GM19468 (cell line): ENCODE measurements at regions not wholly inside any gene's neighbourhood (a gene's known extent, or its start where the extent isn't known, plus 50 kb on each side); places are given as distances from the start of the nearest gene placed in this dataset.
A peak's percentile ranks its signal among the peaks of the same experiment; 100 is the strongest.

Experiments used
- ATAC-seq: cut with Tn5 transposase; IDR thresholded peaks from one replicate; pipeline ENCODE4 v1.9.1; 2021; ENCODE audit warnings: mild to moderate bottlenecking, moderate library complexity, moderate number of reproducible peaks; ENCODE audit not compliant: unreplicated experiment; ENCODE audit errors: extremely low read depth

DNA sequence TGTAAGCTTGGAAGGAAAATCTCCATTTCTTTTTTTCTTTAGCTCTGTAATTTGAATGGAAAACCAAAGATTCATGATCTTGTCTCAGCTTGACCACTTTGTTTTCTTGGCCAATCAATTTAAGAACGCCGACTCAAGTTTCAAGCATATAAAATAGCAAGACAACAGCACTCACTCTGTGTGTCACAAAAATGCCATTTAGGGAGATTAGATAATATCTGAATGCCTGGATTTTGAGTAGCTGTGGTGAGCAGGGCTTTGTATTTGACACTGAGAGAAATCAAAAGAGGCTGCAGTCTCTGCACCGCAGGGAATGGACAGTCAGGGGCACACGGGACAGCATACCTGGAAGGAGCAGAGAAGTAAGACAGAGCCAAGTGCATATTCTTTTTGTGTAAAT is 209.5 kb upstream of the SLC10A2 start:
- no peak for ATAC-seq

DNA sequence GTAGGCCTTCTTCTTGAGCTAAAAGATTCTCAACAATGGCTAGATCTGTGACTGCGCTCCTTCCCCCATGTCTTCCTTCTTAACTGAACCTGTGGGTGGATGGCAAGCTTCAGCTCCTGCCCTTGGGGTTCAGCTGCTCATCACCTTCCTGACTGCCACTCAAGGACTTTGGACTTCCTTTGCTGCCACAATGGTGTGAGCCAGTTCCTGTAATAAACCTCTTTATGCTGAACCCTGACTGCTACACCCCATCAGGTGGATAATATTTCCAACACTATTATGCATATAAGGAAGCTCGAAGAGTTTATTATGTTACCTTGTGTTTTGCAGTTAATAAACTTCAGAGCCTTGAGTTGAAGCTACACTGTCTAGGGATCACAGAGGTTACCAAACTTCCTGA is 208.9 kb upstream of the SLC10A2 start:
- ATAC-seq = no peak

- no peak for ATAC-seq
These were observed 207.6 kb upstream of the SLC10A2 start for GRCh38 chr13:103273825-103274224.

DNA sequence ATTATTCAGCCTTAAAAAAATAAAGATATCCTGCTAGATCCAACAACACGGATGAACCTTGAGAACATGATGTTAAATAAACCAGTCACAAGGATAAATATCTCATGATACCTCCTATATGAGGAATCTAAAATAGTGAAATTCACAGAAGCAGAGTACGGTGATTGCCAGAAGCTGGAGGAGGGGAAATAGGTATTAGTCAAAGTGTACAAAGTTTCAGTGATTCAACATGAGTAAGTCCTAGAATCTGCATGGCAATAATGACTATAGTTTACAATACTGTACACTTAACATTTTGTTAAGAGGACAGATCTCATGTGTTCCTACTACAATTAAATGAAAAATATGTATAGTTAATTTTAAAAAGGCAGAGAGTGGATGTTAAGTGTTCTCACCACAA is 206.6 kb upstream of the SLC10A2 start:
- peak; percentile 34 for ATAC-seq

DNA sequence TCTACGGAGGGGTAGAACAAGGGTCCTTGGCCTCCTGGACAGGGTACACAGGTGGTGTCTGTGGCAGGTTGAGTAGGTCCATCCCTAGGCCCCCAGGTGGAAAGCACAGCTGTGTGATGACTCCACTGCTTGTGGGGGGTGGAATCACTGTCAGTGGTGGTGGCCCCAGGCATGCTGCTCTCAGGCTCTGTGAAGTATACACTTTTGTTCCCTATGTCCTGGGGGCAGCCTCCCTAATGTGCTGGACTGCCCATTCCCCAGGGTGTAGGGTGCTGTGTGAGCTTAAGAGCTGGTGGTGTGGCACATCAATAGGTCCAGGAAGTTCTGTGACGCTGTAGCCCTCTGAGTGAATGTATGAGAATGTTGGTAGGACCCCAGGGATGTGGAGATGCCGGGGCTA is 197.2 kb upstream of the SLC10A2 start:
- ATAC-seq = no peak

GRCh38 chr13:103255587-103256301 is 189.5 kb upstream of the SLC10A2 start:
- ATAC-seq = no peak

DNA sequence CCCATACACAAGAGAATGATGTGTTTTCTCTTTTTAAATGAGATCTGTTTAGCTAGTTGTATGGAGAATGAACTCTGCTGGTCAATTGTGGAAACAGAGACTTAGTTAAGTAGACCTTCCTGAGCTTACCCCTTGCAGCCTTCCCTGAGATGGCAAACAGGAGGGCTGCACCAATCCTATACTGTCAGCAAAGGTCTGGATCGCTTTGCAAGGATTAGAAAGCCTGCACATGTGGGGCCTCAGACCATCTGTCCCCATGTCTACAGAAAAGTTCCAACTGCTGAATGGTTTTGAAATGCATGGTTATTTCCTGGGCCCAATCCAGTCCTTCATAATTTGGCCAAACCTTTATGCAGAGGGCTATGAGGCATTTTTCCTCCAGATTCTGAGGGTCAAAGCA is 183.9 kb upstream of the SLC10A2 start:
- ATAC-seq = no peak

GRCh38 chr13:103246581-103247200 is 180.5 kb upstream of the SLC10A2 start:
- no peak for ATAC-seq

DNA sequence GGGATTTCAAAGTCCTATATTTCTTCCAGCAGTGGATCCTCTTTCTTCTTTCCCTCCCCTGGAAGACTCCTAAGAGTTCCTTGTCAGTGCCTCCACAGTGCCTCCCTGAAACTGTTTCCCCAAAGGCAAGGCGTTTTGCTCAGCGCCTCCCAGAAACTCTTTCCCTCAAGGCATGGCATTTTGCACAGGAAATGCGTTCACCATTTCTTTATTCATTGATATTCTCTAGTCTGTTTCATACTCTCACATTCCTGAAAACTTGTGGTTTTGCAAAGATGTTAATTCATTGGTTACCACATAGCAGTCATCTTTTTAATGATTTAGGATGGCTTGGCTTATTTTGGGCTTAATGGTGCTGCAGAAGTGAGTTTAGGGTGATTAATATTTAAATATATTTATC is 177.3 kb upstream of the SLC10A2 start:
- no peak for ATAC-seq

- no peak for ATAC-seq
These were observed 172.2 kb upstream of the SLC10A2 start for GRCh38 chr13:103238441-103238840.

DNA sequence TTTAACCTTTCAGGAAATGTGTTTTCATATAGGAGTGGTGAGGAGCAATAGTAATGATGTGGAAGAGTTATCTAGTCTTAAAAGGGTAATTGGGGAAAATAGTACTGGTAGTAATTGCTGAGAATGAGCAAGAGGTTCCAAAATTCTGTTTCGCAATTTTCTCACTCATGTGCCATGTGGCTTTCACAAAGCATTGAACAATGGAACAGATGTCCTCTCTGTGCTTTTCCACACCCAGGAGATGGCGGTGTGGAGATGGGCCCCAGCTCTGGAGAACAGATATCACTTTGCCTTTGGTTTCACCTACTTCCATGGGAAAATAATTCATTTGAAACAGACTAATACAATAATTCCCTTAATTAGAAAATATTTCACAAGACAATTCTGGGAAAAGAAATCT is 170.0 kb upstream of the SLC10A2 start:
- ATAC-seq = no peak

- no peak for ATAC-seq
These were observed 163.5 kb upstream of the SLC10A2 start for GRCh38 chr13:103229674-103230073.

GRCh38 chr13:103224804-103225203 is 158.6 kb upstream of the SLC10A2 start:
- ATAC-seq = no peak

DNA sequence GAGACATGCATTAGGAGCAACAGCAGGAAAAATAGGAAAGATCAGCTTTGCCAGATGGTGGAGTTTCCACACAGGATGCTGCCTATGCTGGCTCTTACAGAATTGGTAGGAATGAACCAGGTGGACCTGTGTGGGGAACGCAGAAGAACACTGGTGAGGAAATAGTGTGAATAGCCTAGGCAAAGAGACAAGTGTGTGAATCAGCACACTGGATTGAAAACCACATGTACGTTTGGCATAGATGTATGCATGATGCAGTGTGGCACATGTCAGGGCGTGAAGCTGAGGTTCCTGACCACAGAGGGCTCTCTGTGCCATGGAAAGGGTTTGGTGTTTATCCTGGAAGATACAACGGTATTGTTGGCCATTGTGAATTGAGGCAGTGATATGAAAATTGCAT is 156.5 kb upstream of the SLC10A2 start:
- ATAC-seq = no peak

DNA sequence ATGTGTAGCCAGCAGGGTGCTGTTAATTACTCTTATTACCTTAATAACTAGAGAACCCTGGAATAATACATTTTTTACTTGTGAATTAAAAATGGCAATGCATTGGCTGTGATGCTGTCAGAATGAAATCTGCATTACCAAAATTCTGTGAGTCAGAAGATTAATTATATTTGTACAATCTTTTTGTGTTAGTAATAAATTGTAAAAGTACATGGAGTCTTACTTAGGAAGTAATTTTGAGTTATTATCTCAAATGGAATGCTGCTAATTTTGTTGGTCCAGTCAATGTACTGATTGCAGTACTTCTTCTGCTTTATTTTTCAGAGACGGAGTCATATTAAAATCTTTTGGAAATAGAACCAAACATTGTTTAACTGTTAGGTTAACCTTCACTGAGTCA is 152.0 kb upstream of the SLC10A2 start:
- no peak for ATAC-seq

GRCh38 chr13:103213152-103213551 is 146.9 kb upstream of the SLC10A2 start:
- ATAC-seq = no peak

DNA sequence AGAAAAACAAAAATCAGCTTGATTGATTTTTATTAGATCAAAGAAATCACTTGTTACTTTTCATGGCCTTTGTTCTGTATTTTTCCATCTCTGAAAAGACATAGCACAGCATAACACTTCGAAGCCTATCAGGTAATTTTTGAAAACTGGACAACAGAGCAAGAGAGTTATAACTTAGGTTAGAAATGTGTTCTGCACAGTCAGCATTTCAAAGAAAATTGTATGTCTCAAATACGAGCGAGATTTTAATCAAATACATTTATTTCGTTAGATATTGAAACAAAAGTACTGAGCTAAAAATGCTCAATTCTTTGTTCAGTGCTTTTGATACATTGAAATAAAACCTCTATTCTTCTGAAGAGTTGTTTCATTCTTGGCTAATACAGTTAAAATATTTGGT is 144.1 kb upstream of the SLC10A2 start:
- no peak for ATAC-seq

DNA sequence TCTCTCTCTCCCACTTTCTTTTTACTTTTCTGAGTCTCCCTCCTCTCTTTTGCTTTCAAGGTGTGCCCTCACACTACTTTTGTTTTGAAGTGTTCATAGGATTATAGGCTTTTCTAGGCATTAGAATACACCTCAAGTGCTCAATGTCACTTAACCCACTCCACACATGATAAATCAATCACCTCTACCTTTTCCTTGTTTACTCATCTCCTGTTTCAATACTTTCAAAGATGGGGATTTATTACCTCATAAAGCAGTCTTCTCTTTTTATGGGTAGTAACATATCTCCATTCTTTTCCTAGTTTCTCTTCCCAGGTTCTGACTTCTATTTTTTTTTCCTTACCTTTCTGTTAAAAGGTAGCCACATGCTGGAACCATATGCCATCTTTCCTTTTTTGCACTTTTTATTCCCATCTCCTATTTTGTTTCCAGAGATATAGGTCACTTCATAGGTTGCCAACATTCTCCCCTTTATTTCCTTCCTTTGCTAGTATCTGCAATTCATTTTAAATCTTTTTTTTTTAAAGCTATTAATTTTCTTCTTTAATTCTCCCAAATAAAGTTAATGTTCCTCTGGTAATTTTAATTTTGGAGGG is 137.6 kb upstream of the SLC10A2 start:
- ATAC-seq = no peak

- ATAC-seq = no peak
These were observed 134.1 kb upstream of the SLC10A2 start for GRCh38 chr13:103200118-103200885.

DNA sequence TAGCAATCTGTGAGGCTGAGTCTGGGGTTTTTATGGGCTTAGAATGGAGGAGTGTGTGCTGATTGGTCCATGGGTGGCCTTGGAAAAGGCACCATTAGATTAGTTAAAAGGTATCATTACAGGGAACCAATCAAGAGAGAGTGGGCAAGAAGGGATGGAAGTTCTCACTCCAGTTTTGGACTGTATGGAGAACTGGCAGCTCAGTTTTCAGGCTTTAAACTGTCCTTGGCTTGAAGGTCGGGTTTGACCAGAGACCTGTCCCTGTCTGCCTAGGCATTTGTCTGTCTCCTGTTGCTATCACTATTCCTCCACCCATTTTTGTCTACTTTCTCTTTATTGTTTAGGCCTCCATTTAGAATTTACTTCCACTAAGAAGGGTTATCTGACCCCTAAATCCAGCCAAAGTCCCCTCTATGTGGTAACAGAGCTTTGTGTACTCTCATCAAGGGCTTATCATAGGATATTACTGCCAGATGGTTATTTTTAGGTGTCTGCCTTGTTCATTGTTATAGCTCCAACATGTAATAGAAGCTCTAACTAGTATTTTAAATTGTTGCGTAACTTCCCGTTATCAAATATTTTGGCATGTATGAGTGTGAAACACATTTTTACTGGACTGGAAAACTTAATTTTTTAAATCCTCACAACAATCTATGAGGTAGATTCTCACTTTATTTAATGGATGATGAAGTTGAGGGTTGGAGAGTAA is 133.3 kb upstream of the SLC10A2 start:
- ATAC-seq = no peak
